ENCODE measurements at regions not wholly inside any gene's neighbourhood (a gene's known extent, or its start where the extent isn't known, plus 50 kb on each side); places are given as distances from the start of the nearest gene placed in this dataset.

GRCh38 chr7:25680636-25681035 lies 452.4 kb upstream of the NPVF start:
- ChIA-PET CTCF (interaction anchor here (0.6 kb wide), 1 partner anchor 24 kb away, joined by 3 read pairs; no protein-coding TSS in a partner anchor), POLR2A (ENCODE audit: low non-redundant PET) (no interaction called here)
- TF ChIP-seq CTCF (conservative IDR thresholded peaks at IDR 0.05; ENCODE audit: low read depth): no peak

GRCh38 chr7:25684360-25684759 lies 456.1 kb upstream of the NPVF start:
- CTCF ChIA-PET: no interaction called here
- H3K27ac ChIP-seq: no peak overlapping the region
- no peak for TF ChIP-seq CTCF (conservative IDR thresholded peaks at IDR 0.05; ENCODE audit: low read depth)
- POLR2A ChIA-PET (ENCODE audit: low non-redundant PET): no interaction called here
- no peak for DNase-seq (ENCODE audit: low spot score)

More at GRCh38 chr7:25680636-25681035, 452.4 kb upstream of the NPVF start:
- DNase-seq (ENCODE audit: low spot score): no peak
- H3K27ac ChIP-seq: no peak overlapping the region

GRCh38 chr7:25686493-25686892 lies 458.2 kb upstream of the NPVF start:
- no peak overlapping the region for H3K27ac ChIP-seq
- DNase-seq (ENCODE audit: low spot score): no peak
- ChIA-PET CTCF (interaction anchor here (0.6 to 0.7 kb wide), 2 partner anchors 13 to 1156 kb away, joined by 3 read pairs; no protein-coding TSS in a partner anchor), POLR2A (ENCODE audit: low non-redundant PET) (no interaction called here)
- no peak for TF ChIP-seq CTCF (conservative IDR thresholded peaks at IDR 0.05; ENCODE audit: low read depth)

- POLR2A ChIA-PET (ENCODE audit: low non-redundant PET): no interaction called here
- no peak for TF ChIP-seq CTCF (conservative IDR thresholded peaks at IDR 0.05; ENCODE audit: low read depth)
- H3K27ac ChIP-seq: no peak overlapping the region
- DNase-seq (ENCODE audit: low spot score): no peak
- CTCF ChIA-PET: no interaction called here
Observed at GRCh38 chr7:25694211-25694610, 457.8 kb upstream of the NFE2L3 start.

GRCh38 chr7:25694699-25695098 lies 457.3 kb upstream of the NFE2L3 start:
- no peak for TF ChIP-seq CTCF (conservative IDR thresholded peaks at IDR 0.05; ENCODE audit: low read depth)
- CTCF ChIA-PET: no interaction called here
- POLR2A ChIA-PET (ENCODE audit: low non-redundant PET): interaction anchor here (0.5 kb wide), 1 partner anchor 294 kb away, joined by 4 read pairs; no protein-coding TSS in a partner anchor
- no peak for DNase-seq (ENCODE audit: low spot score)
- no peak overlapping the region for H3K27ac ChIP-seq

- TF ChIP-seq CTCF (conservative IDR thresholded peaks at IDR 0.05; ENCODE audit: low read depth): no peak
- POLR2A ChIA-PET (ENCODE audit: low non-redundant PET): no interaction called here
- CTCF ChIA-PET: no interaction called here
- no peak overlapping the region for H3K27ac ChIP-seq
- no peak for DNase-seq (ENCODE audit: low spot score)
Observed at GRCh38 chr7:25696571-25696970, 455.4 kb upstream of the NFE2L3 start.

All from RWPE1 (cell line).